GM18520 (cell line): ENCODE measurements at regions not wholly inside any gene's neighbourhood (a gene's known extent, or its start where the extent isn't known, plus 50 kb on each side); places are given as distances from the start of the nearest gene placed in this dataset.

Experiments used
- ATAC-seq: cut with Tn5 transposase; IDR thresholded peaks from one replicate; pipeline ENCODE4 v1.9.1; 2021; ENCODE audit not compliant: unreplicated experiment

DNA sequence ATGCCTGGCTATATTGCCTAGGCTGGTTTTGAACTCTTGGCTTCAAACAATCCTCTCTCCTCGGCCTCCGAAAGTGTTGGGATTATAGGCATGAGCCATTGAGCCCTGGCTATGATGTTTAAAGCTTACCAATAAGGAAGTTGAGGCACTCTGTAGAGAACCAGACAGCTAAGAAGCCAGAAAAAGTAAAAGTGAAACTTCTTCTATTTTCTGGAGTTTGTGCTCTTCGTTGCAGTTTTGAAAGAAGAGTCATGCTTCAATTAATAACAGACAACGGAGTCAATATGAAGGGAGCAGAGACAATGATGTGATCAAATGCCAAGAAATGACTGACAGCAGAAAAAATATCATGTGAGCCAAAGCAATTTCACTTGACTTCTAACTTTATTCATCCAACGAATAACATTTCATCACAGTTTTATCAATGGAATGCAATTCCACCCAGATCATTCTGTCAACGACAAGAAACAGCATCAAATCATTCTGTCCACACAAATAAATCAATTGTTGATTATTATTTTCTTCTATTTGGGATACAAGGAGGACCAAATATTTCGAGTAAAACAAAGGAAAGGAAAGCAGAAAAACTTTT, 175.5 kb upstream of the CELF4 start:
- no peak for ATAC-seq

DNA sequence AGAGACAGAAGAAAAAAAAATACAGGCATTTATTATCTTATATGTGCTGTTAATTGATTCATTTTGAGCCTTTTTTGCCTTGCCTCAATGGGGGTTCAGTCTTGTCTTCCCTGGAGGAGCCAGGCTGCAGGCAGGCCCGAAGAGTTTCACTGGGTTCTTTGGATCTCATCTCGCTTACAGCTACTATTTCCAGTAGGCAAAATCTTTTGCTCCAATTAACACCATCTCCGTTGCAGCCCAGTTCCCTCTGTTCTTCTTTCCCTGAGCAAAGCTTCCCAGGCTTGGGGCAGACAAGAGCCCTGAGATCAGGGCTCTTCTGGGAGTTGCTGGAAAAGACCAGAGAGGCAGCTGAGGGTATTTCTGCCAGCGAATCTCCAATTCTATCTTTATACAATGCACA, 168.8 kb upstream of the CELF4 start:
- no peak for ATAC-seq

DNA sequence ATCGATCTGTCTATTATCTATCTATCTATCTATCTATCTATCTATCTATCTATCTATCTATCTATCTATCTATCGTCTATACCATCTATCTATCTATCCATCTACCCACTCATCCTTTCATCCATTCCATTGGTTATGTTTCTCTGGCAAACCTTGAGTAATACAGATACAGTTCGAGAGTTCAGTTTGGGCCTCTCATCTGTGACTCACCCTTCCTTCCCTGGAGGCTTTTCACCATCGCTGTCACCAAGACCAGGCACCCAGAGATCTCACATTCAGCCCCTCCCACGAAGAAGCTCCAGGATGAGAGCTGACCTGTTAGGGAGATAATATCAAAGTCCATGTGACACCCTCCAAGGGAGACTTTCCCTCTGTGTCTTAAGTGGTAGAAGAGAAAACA, 164.1 kb upstream of the CELF4 start:
- no peak for ATAC-seq

- no peak for ATAC-seq
Measured at GRCh38 chr18:37724206-37724605, 158.6 kb upstream of the CELF4 start.

- ATAC-seq: no peak
Measured at GRCh38 chr18:37721544-37722522, 156.2 kb upstream of the CELF4 start.

- ATAC-seq: no peak
Measured at GRCh38 chr18:37720663-37721062, 155.1 kb upstream of the CELF4 start.

DNA sequence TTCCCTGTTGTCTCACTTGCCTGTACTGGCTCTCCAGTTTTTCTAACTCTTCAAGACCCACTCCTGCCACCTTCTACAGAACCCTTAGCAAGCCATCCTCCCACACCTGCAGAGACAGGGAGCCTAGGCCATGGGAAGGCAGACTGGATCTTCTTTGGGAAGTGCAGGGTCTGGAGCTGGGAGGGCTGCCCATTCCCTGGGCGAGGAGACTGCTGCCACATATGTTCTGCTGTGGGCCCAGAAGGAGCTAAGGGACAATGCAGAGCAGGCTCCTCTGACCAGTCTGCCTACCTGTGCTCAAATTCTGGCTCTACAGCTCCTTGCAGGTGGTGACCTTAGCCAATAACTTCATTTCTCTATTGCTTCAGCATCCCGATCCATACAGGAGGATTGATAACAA, 152.1 kb upstream of the CELF4 start:
- ATAC-seq: no peak

DNA sequence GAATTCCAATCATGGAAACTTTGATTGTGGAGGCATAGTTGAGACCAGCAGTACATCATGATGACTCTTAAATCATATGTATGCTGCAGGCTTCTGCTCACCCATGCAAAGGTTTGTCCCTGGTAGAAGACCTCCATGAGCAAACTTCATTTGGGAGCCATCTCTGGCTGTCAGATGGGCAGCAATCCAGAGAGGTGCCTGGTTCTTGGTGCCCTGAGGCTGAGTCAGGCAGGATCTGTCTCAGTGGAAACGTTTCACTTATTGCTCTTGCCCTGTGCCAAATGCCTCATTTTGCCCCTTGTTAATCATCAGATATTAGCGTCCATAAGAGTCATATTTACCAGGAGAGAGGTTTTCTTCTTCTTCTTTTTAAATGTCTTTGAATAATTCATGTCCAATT, 151.5 kb upstream of the CELF4 start:
- no peak for ATAC-seq

DNA sequence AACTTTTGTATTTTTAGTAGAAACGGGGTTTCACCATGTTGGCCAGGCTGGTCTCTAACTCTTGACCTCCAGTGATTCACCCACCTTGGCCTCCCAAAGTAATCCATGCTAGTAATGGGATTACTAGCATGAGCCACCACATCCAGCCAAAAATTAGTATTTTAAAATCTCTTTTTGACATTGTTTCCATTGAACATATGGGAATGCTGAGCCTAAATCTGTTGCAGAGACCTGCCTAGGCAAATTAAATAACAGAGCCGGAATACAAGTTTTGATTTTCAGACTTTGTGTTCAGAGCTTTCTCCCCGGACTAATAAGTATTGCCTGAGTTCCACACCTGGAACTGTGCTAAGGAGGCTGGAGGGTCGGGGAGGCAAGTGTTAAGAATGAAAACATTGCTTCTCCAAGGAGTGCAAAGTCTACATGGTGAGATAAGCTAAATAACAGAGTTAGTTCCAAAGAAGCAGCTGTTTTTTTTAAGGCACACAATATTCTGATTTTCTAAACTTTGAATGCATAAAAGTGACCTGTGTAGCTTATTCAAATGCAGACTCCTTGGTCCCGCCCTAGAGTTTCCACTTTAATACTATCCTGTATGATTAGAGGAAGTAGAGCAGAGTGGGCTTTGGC, 150.6 kb upstream of the CELF4 start:
- no peak for ATAC-seq

DNA sequence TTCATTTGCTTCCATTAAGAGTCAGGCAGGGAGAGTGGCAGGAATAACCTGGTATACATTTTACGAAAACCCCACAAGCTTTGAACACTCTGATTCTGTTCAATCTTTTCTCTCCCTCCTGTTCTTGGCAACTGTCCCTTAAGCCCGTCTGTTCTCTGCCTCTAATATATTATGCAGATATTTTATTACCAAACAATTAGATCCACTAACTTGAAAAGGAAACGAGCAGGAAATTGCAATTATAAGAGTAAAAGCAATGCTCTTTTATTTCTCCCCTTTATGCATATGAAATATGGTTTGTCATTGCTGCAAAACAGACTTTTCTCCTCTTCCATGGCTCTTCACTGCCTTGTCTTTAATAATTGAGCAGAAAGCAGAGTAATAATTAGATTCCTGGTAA, 149.1 kb upstream of the CELF4 start:
- ATAC-seq: no peak

GRCh38 chr18:37712776-37713175, 147.2 kb upstream of the CELF4 start:
- no peak for ATAC-seq

DNA sequence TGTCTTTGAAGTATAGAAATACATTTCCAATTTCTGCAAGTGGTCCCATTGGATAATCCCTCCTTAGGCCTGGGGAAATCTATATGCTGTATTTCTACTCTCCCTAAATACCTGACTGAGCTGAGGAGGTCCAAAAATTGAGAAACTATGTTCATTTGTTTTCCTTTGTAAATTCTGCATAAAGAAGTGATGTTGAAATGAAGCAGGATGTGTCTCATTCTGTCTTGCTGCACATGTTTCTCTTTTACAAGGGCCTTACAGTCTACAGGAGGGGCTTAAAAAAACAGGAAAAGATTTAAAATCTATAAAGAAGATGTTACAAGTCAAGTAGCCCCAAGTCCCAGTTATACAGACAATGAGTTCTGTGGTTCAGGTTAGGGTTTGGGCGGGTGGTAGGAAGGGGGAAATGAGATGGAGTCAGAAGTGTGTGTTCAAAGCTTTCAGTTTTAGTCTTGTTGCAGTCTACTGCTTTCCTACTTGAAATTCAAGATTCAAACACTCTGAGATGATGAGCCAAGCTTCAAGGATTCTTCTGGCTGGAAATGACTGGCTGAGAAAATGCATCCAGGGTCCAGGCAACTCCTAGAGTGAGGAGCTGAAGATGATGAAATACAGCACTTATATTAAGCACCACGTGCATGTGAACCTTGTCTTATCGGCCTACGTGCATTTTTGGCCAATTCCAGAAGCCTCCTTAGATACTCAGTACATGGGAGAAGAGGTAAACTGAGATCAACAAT, 146.3 kb upstream of the CELF4 start:
- no peak for ATAC-seq

DNA sequence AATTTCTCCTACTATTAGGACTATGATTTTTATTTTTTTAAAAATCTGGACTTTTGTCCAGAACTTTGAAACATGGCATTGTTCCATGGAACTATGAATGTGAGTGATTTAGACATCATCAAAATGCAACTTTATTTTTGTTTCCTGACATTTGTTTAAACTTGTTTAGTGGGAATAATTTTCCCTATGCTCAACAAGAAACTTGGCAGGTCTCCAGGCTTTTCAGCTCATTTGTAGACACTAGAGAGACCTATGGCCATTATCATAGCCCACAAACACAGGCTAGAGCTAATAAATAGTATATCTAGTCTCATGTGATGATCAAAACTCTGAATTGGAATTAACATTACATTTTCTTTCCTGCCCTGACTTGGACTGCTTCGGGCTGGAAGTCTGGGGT, 145.1 kb upstream of the CELF4 start:
- no peak for ATAC-seq

DNA sequence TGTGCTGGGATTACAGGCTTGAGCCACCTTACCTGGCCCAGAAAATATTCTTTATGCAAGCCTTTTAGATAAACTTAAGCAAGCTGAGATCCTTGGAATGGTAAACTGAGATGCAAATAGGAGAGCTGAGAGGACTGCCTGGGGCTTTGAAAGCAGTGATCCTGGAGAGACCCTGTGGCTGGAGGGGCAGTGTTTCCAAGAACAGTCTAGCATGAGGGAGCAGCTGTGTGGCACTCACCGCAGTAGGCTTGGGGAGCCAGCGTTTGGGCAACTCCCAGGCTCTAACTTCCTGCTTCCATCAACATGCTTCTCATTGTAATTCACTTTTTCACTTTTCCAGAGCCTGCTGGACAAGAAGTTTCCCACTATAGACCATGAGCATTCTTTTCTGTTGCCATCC, 144.1 kb upstream of the CELF4 start:
- no peak for ATAC-seq

GRCh38 chr18:37705016-37705415, 139.4 kb upstream of the CELF4 start:
- no peak for ATAC-seq

GRCh38 chr18:37702841-37703240, 137.2 kb upstream of the CELF4 start:
- no peak for ATAC-seq

- no peak for ATAC-seq
Measured at GRCh38 chr18:37701967-37702366, 136.4 kb upstream of the CELF4 start.

DNA sequence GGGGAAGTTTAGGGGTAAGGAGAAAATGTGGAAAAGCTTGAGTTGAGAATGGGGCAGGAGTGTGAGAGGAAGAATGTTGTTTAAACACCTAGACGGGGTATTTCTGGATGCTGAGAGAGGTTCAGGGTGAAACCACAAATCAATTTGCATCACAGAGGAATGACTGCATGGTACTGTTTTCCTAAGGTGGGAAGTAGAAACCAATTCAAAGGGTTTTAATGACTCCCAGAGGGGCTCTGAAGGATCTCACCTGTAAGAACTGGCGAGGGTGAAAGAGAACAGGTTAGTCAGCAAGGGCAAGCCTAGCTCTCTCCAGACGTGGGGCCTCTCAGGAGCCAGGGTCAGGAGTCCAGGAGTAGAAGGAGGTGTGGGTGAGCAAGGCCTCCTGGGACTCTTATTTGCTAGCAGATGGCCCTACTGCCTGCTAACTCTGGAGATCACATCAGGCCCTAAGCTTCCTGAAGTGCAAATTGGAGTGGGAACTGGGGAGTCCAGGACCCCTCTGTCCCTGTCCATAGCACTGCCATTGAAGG, 133.0 kb upstream of the CELF4 start:
- ATAC-seq: no peak

- ATAC-seq: no peak
Measured at GRCh38 chr18:37694516-37694915, 128.9 kb upstream of the CELF4 start.

DNA sequence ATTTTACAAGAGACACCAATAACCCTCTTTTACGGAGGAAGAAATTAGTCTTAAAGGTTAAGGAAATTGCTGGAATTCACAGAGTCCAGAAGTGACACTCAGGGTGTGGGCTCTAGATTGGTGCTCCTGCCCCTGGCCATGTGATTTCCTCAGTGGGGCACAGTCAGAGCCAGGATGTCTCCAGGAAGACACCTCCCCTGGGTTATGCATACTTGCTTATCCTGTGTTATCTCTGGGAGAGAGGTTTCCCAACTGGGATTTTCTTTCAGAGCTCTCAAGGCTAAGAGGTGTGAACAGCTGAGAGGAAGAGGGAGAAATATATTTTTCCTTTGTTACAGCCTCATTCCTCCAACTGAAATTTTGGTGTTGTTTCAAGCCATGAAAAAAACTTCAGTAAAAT, 125.6 kb upstream of the CELF4 start:
- ATAC-seq: no peak

GRCh38 chr18:37689841-37690240, 124.2 kb upstream of the CELF4 start:
- ATAC-seq: no peak
